ENCODE measurements at regions not wholly inside any gene's neighbourhood (a gene's known extent, or its start where the extent isn't known, plus 50 kb on each side); places are given as distances from the start of the nearest gene placed in this dataset.

- H3K4me1 ChIP-seq: no peaks in the 10 kb centered on the region
- H3K9me3 ChIP-seq: no peaks in the 10 kb centered on the region
- TF ChIP-seq CTCF (IDR thresholded peaks at IDR 0.05): no peak
- no peak overlapping the region for H3K27ac ChIP-seq
- intact Hi-C loops (cut with DNase I): no loop called here
- ATAC-seq (no peak), DNase-seq (no peak)
- H3K36me3 ChIP-seq: no peaks in the 10 kb centered on the region
- H3K27me3 ChIP-seq: peaks cover 0 to 34% of the 10 kb centered on the region in 2 donors
- no peak overlapping the region for H3K4me3 ChIP-seq
Observed at GRCh38 chr2:176612036-176612435, 342.8 kb downstream of the MTX2 start.

- no peak for TF ChIP-seq CTCF (IDR thresholded peaks at IDR 0.05)
- ATAC-seq (no peak), DNase-seq (no peak)
- H3K27ac ChIP-seq: no peak overlapping the region
- peaks cover 0 to 38% of the 10 kb centered on the region in 2 donors for H3K27me3 ChIP-seq
- no peak overlapping the region for H3K4me3 ChIP-seq
- H3K36me3 ChIP-seq: no peaks in the 10 kb centered on the region
- intact Hi-C loops (cut with DNase I): no loop called here
- H3K4me1 ChIP-seq: no peaks in the 10 kb centered on the region
- H3K9me3 ChIP-seq: no peaks in the 10 kb centered on the region
Observed at GRCh38 chr2:176612736-176613135, 343.5 kb downstream of the MTX2 start.

GRCh38 chr2:176613323-176613987, 344.2 kb downstream of the MTX2 start:
- ATAC-seq (no peak), DNase-seq (peak in 2 of 4 donors; percentile 34 to 42)
- TF ChIP-seq CTCF (IDR thresholded peaks at IDR 0.05): no peak
- H3K9me3 ChIP-seq: no peaks in the 10 kb centered on the region
- intact Hi-C loops (cut with DNase I): no loop called here
- H3K4me3 ChIP-seq: no peak overlapping the region
- H3K27me3 ChIP-seq: peaks cover 0 to 43% of the 10 kb centered on the region in 2 donors
- no peak overlapping the region for H3K27ac ChIP-seq
- no peaks in the 10 kb centered on the region for H3K36me3 ChIP-seq
- no peaks in the 10 kb centered on the region for H3K4me1 ChIP-seq

GRCh38 chr2:176614049-176614448, 344.8 kb downstream of the MTX2 start:
- Histone ChIP-seq H3K4me3 (no peak overlapping the region), H3K9me3 (no peaks in the 10 kb centered on the region), H3K27me3 (peaks cover 0 to 49% of the 10 kb centered on the region in 2 donors), H3K27ac (no peak overlapping the region), H3K36me3 (no peaks in the 10 kb centered on the region), H3K4me1 (no peaks in the 10 kb centered on the region)
- no peak for TF ChIP-seq CTCF (IDR thresholded peaks at IDR 0.05)
- DNase-seq (no peak), ATAC-seq (no peak)
- intact Hi-C loops (cut with DNase I): no loop called here

- intact Hi-C loops (cut with DNase I): no loop called here
- peaks cover 0 to 52% of the 10 kb centered on the region in 2 donors for H3K27me3 ChIP-seq
- H3K4me3 ChIP-seq: no peak overlapping the region
- no peak overlapping the region for H3K27ac ChIP-seq
- ATAC-seq (no peak), DNase-seq (no peak)
- H3K9me3 ChIP-seq: no peaks in the 10 kb centered on the region
- H3K4me1 ChIP-seq: no peaks in the 10 kb centered on the region
- no peaks in the 10 kb centered on the region for H3K36me3 ChIP-seq
- TF ChIP-seq CTCF (IDR thresholded peaks at IDR 0.05): no peak
Observed at GRCh38 chr2:176614930-176615329, 345.7 kb downstream of the MTX2 start.

Measured in left lung (tissue), 4 donors.